ENCODE measurements at regions not wholly inside any gene's neighbourhood (a gene's known extent, or its start where the extent isn't known, plus 50 kb on each side); places are given as distances from the start of the nearest gene placed in this dataset.

GRCh38 chr5:35324679-35325078 is 94.4 kb upstream of the PRLR start:
- Histone ChIP-seq H3K4me3 (no peak overlapping the region), H3K9me3 (no peaks in the 10 kb centered on the region), H3K27me3 (replicated peaks; ENCODE audit: insufficient read depth) (no peaks in the 10 kb centered on the region), H3K4me1 (replicated peaks) (no peaks in the 10 kb centered on the region), H3K27ac (no peak overlapping the region), H3K36me3 (no peaks in the 10 kb centered on the region)
- DNase-seq (ENCODE audit: low spot score) = no peak
- 84% methylated on average over 6 of the region's 6 CpGs for WGBS
- intact Hi-C loops (cut with DNase I) = no loop called here
- TF ChIP-seq POLR2A (IDR thresholded peaks at IDR 0.05) (no peak), CTCF (IDR thresholded peaks at IDR 0.05) (no peak), POLR2AphosphoS5 (IDR thresholded peaks at IDR 0.05) (no peak)

- TF ChIP-seq POLR2A (IDR thresholded peaks at IDR 0.05) (no peak), CTCF (IDR thresholded peaks at IDR 0.05) (no peak), POLR2AphosphoS5 (IDR thresholded peaks at IDR 0.05) (no peak)
- Histone ChIP-seq H3K4me3 (no peak overlapping the region), H3K27ac (no peak overlapping the region), H3K36me3 (no peaks in the 10 kb centered on the region), H3K9me3 (no peaks in the 10 kb centered on the region), H3K4me1 (replicated peaks) (no peaks in the 10 kb centered on the region), H3K27me3 (replicated peaks; ENCODE audit: insufficient read depth) (no peaks in the 10 kb centered on the region)
- 100% methylated on average over 4 of the region's 4 CpGs for WGBS
- intact Hi-C loops (cut with DNase I) = no loop called here
- no peak for DNase-seq (ENCODE audit: low spot score)
These were observed 93.9 kb upstream of the PRLR start for GRCh38 chr5:35324201-35324600.

- no peak overlapping the region for H3K27ac ChIP-seq
- no peak for DNase-seq (ENCODE audit: low spot score)
- no peaks in the 10 kb centered on the region for H3K9me3 ChIP-seq
- H3K4me3 ChIP-seq = no peak overlapping the region
- WGBS = 83% methylated on average over 3 of the region's 3 CpGs
- intact Hi-C loops (cut with DNase I) = no loop called here
- no peaks in the 10 kb centered on the region for H3K4me1 ChIP-seq (replicated peaks)
- TF ChIP-seq POLR2A (IDR thresholded peaks at IDR 0.05) = no peak
- no peak for TF ChIP-seq CTCF (IDR thresholded peaks at IDR 0.05)
- TF ChIP-seq POLR2AphosphoS5 (IDR thresholded peaks at IDR 0.05) = no peak
- H3K27me3 ChIP-seq (replicated peaks; ENCODE audit: insufficient read depth) = no peaks in the 10 kb centered on the region
- H3K36me3 ChIP-seq = no peaks in the 10 kb centered on the region
These were observed 89.7 kb upstream of the PRLR start for GRCh38 chr5:35320029-35320428.

- Histone ChIP-seq H3K9me3 (no peaks in the 10 kb centered on the region), H3K27ac (no peak overlapping the region), H3K4me1 (replicated peaks) (no peaks in the 10 kb centered on the region), H3K4me3 (no peak overlapping the region), H3K36me3 (no peaks in the 10 kb centered on the region), H3K27me3 (replicated peaks; ENCODE audit: insufficient read depth) (no peaks in the 10 kb centered on the region)
- no peak for DNase-seq (ENCODE audit: low spot score)
- intact Hi-C loops (cut with DNase I) = no loop called here
- 67% methylated on average over 4 of the region's 4 CpGs for WGBS
- no peak for TF ChIP-seq POLR2AphosphoS5 (IDR thresholded peaks at IDR 0.05)
- no peak for TF ChIP-seq POLR2A (IDR thresholded peaks at IDR 0.05)
- no peak for TF ChIP-seq CTCF (IDR thresholded peaks at IDR 0.05)
These were observed 89.2 kb upstream of the PRLR start for GRCh38 chr5:35319333-35320002.

GRCh38 chr5:35317586-35317985 is 87.3 kb upstream of the PRLR start:
- intact Hi-C loops (cut with DNase I) = no loop called here
- H3K27ac ChIP-seq = no peak overlapping the region
- no peaks in the 10 kb centered on the region for H3K27me3 ChIP-seq (replicated peaks; ENCODE audit: insufficient read depth)
- no peak overlapping the region for H3K4me3 ChIP-seq
- H3K36me3 ChIP-seq = no peaks in the 10 kb centered on the region
- H3K4me1 ChIP-seq (replicated peaks) = no peaks in the 10 kb centered on the region
- TF ChIP-seq CTCF (IDR thresholded peaks at IDR 0.05) = no peak
- no peak for TF ChIP-seq POLR2A (IDR thresholded peaks at IDR 0.05)
- no peak for TF ChIP-seq POLR2AphosphoS5 (IDR thresholded peaks at IDR 0.05)
- H3K9me3 ChIP-seq = no peaks in the 10 kb centered on the region
- WGBS = 89% methylated on average over 2 of the region's 2 CpGs
- DNase-seq (ENCODE audit: low spot score) = no peak
